Hematopoietic multipotent progenitor cell treated with erythropoietin and hydrocortisone succinate and interleukin-3 and kit ligand, for 6 days (in vitro differentiated cells): ENCODE measurements at regions not wholly inside any gene's neighbourhood (a gene's known extent, or its start where the extent isn't known, plus 50 kb on each side); places are given as distances from the start of the nearest gene placed in this dataset.
"Not testable (repeated sequence)": the region's sequence is repeated elsewhere in the genome, so short reads cannot be mapped to it uniquely, and the experiment has no call there.

Experiments used
- DNase-seq: peaks from one replicate; pipeline ENCODE4 v3.0.0-alpha.2; 2015

DNA sequence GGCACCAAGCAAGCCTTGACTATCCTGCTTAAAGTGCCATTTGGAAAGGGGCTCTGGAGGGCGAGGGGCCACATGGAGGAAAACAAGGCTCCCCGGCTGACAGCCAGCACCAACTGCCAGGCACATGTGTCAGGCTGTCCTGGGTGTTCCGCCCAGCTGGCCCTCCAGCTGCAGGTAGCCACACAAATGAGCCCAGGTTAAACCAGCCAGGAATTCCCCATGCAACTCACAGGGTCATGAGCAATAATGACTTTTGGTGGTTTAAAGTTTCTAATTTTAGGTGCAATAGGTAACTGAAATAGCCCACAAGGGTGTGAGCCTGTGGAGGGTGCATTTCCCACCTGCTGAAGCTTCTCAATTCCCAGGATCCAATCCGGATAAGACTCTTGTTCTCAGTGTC is 58.9 kb upstream of the EEF2KMT start:
- not testable (repeated sequence) for DNase-seq

DNA sequence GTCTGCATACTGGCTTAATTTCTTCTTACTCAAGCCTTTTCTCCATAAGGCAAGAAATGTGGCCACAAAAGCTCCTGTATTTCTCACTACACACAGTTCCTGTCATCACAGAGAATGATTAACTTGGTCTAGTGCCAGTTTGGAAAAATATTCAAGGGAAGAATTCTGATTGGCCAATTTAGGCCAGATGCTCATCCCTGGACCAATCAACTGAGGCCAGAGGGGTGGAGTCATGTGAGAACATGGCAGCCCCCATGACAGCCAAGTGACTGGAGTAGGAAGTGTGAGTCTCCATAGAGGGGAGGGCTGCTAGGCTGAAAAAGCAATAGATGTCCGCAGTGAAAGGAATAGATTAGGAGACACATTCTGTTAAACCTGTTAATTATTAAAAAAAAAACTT is 56.4 kb upstream of the EEF2KMT start:
- not testable (repeated sequence) for DNase-seq

DNA sequence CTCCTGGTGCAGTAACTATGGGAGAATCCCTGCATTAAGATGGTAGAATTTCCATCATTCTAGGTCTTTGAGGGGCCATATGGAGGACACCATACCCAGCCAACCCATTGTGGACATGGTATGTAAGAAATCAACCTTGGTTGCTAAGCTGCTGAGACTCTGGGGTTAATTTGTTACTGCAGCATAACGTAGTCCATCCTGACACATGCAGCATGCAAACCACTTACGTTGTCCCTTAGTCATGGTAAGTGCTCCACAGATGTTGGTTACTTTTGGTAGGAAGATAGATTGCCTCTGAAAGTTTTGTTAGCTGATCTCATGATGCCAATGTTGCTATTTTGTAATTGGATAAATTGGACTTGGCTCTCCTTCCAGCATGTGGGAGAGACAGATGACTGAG is 53.8 kb upstream of the EEF2KMT start:
- DNase-seq, result not testable (repeated sequence)
